Uterus (tissue), 3 donors: ENCODE measurements at regions not wholly inside any gene's neighbourhood (a gene's known extent, or its start where the extent isn't known, plus 50 kb on each side); places are given as distances from the start of the nearest gene placed in this dataset.

Source experiments
- DNase-seq, 2 donors: peaks; one replicate each; pipeline ENCODE4 v3.0.0-alpha.2; 2019 to 2020
- H3K27ac ChIP-seq, 2 donors: fragments of 200-600 bp; sonication (generic); 1 replicate in 1 of 2; 2 replicates in 1 of 2; pipeline ENCODE4 v1.5.1; 2016 to 2018
- H3K27me3 ChIP-seq, 2 donors: fragments of 200-600 bp; sonication (generic); one replicate each; pipeline ENCODE4 v1.5.1; 2018 to 2019; ENCODE audit warnings: control low read depth in 1 of 2
- H3K36me3 ChIP-seq, 2 donors: fragments of 200-600 bp; sonication (generic); one replicate each; pipeline ENCODE4 v1.5.1; 2019; ENCODE audit warnings: control low read depth in 1 of 2
- H3K4me1 ChIP-seq, 2 donors: fragments of 200-600 bp; sonication (generic); one replicate each; pipeline ENCODE4 v1.5.1; 2018 to 2019; ENCODE audit warnings: control low read depth in 1 of 2
- H3K4me3 ChIP-seq, 2 donors: fragments of 200-600 bp; sonication (generic); 1 replicate in 1 of 2; 2 replicates in 1 of 2; pipeline ENCODE4 v1.5.1; 2018 to 2019; ENCODE audit warnings: mild to moderate bottlenecking in 1 of 2
- H3K9me3 ChIP-seq, 2 donors: fragments of 200-600 bp; sonication (generic); one replicate each; pipeline ENCODE4 v1.5.1; 2019; ENCODE audit warnings: control low read depth in 1 of 2
- CTCF ChIP-seq, 4 experiments: fragments of 200-600 bp in 2 of 4; fragments of 450-650 bp in 2 of 4; sonication (generic) in 2 of 4; IDR thresholded peaks; one replicate each; pipeline ENCODE4 v1.5.1; 2016 to 2019; ENCODE audit warnings: antibody characterized with exemption in 4 of 4, mild to moderate bottlenecking in 2 of 4, moderate library complexity in 1 of 4
- POLR2A ChIP-seq, 2 donors: fragments of 450-650 bp; IDR thresholded peaks; one replicate each; pipeline ENCODE4 v1.6.1; 2016; ENCODE audit warnings: antibody characterized with exemption in 2 of 2, mild to moderate bottlenecking in 1 of 2, moderate library complexity in 1 of 2
- intact Hi-C: fragments of 100-400 bp; cut with DNase I; formaldehyde crosslinking; loops from one replicate; pipeline ENCODE4 v1.15.1; 2023; ENCODE audit warnings: low total_unique reads
- donor health status: DM: yes; HTN: yes; CAD: no.

- no peaks in the 10 kb centered on the region for H3K27me3 ChIP-seq
- H3K36me3 ChIP-seq = no peaks in the 10 kb centered on the region
- TF ChIP-seq CTCF (IDR thresholded peaks at IDR 0.05) (no peak), POLR2A (IDR thresholded peaks at IDR 0.05) (no peak)
- intact Hi-C loops = no loop called here
- H3K9me3 ChIP-seq = no peaks in the 10 kb centered on the region
- no peak for DNase-seq
- no peaks in the 10 kb centered on the region for H3K4me1 ChIP-seq
- H3K4me3 ChIP-seq = no peak overlapping the region
- H3K27ac ChIP-seq = no peak overlapping the region
These were observed 451.3 kb downstream of the HTR1B start for GRCh38 chr6:77011929-77012545.

GRCh38 chr6:77010931-77011542 is 452.3 kb downstream of the HTR1B start:
- no peak for DNase-seq
- H3K4me3 ChIP-seq = no peak overlapping the region
- TF ChIP-seq POLR2A (IDR thresholded peaks at IDR 0.05) = no peak
- TF ChIP-seq CTCF (IDR thresholded peaks at IDR 0.05) = no peak
- no peaks in the 10 kb centered on the region for H3K4me1 ChIP-seq
- H3K27me3 ChIP-seq = no peaks in the 10 kb centered on the region
- H3K36me3 ChIP-seq = no peaks in the 10 kb centered on the region
- H3K27ac ChIP-seq = no peak overlapping the region
- intact Hi-C loops = no loop called here
- H3K9me3 ChIP-seq = no peaks in the 10 kb centered on the region

DNA sequence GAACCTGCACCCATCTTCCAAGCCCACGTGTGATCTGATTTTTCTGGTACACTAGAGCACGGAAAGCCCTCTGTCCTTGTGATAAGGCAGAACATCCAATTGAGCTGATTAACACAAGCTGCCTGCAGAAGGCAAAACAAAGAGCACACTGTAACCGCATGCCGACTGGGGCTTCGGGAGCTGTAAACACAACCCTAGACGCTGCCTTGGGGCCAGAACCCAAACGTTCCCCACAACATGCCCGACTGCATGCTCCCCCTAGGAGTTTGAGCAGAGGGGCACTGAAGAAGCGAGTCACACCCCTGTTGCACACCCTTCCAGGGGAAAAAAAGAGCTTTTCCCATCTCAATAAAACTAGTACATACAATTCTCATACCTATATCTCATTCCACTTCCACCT is 470.7 kb downstream of the HTR1B start:
- no peak overlapping the region for H3K27ac ChIP-seq
- H3K36me3 ChIP-seq = no peaks in the 10 kb centered on the region
- no peaks in the 10 kb centered on the region for H3K27me3 ChIP-seq
- H3K9me3 ChIP-seq = no peaks in the 10 kb centered on the region
- intact Hi-C loops = no loop called here
- TF ChIP-seq CTCF (IDR thresholded peaks at IDR 0.05) (no peak), POLR2A (IDR thresholded peaks at IDR 0.05) (no peak)
- H3K4me3 ChIP-seq = no peak overlapping the region
- no peaks in the 10 kb centered on the region for H3K4me1 ChIP-seq
- no peak for DNase-seq

- intact Hi-C loops = no loop called here
These were observed 478.7 kb downstream of the HTR1B start for GRCh38 chr6:76984572-76984971.

More at GRCh38 chr6:76984572-76984971, 478.7 kb downstream of the HTR1B start:
- no peaks in the 10 kb centered on the region for H3K27me3 ChIP-seq
- H3K4me3 ChIP-seq = no peak overlapping the region
- TF ChIP-seq POLR2A (IDR thresholded peaks at IDR 0.05) (no peak), CTCF (IDR thresholded peaks at IDR 0.05) (no peak)
- H3K4me1 ChIP-seq = no peaks in the 10 kb centered on the region
- no peak overlapping the region for H3K27ac ChIP-seq
- no peaks in the 10 kb centered on the region for H3K9me3 ChIP-seq
- H3K36me3 ChIP-seq = no peaks in the 10 kb centered on the region
- DNase-seq = no peak
